Mucosa of descending colon (tissue), 3 donors: ENCODE measurements at regions not wholly inside any gene's neighbourhood (a gene's known extent, or its start where the extent isn't known, plus 50 kb on each side); places are given as distances from the start of the nearest gene placed in this dataset.

ENCODE experiments used
- ATAC-seq: fragments of 200-7000 bp; cut with Tn5 transposase; one replicate; pipeline ENCODE4 v1.9.1; 2020; ENCODE audit warnings: mild to moderate bottlenecking, moderate library complexity
- DNase-seq, 3 donors: peaks; one replicate each; pipeline ENCODE4 v3.0.0-alpha.2; 2020
- H3K36me3 ChIP-seq: fragments of 200-600 bp; one replicate; pipeline ENCODE4 v1.8.0; 2021; ENCODE audit warnings: low read depth, mild to moderate bottlenecking
- H3K4me1 ChIP-seq: fragments of 200-600 bp; one replicate; pipeline ENCODE4 v1.8.0; 2021; ENCODE audit warnings: low read depth, mild to moderate bottlenecking
- H3K4me3 ChIP-seq: fragments of 200-600 bp; one replicate; pipeline ENCODE4 v1.8.0; 2021; ENCODE audit warnings: mild to moderate bottlenecking
- H3K9me3 ChIP-seq: fragments of 200-600 bp; one replicate; pipeline ENCODE4 v1.8.0; 2021; ENCODE audit warnings: mild to moderate bottlenecking
- intact Hi-C, 2 donors: fragments of 100-400 bp; cut with DNase I in 1 of 2; cut with micrococcal nuclease in 1 of 2; formaldehyde crosslinking; loops; one replicate each; pipeline versions ENCODE4 v1.11.0 to v1.11.1; 2022; cut with DNase I, micrococcal nuclease
- TF ChIP-seq, protein P1 (sequence below): fragments of 200-600 bp; IDR thresholded peaks from one replicate; pipeline ENCODE4 v1.8.0; 2022; ENCODE audit warnings: antibody characterized with exemption, mild to moderate bottlenecking
- donor health status: DM: no; HTN: no; CAD: no; lungs with moderate emphysema.
- donor health status: DM: no; HTN: no; CAD: no.
- donor health status: DM: no; HTN: yes; CAD: no.

DNA sequence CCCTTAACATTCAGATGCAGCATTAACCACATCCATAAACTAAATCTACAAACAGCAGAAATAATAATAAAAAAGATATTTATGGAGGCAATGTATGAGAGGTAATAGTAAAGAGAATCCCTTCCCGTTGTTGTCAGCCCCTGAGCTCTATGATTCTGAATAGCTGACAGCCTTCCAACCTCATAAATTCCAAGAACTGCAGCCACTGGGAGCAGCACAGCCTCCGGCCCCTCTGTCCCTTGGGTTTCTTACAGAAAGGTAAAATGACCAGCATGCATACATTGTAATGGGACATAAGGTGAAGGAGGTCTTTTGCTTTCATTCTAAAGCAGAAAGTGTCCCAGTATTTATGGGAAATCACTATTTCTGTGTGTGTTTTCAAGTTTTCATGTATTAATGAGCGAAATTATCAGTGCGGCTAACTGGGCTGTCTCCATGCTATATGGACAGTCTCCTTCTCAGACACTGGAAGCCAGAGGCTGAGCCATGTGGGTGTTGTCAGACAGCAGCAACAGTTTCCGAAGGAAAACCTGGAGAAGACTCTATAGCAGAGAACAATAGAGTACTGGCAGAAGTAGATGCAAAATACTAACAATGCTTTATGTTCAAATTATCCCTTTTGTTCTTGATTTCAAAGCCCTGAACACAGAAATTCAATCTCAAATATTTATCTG lies 151.6 kb downstream of the LRRC30 start:
- intact Hi-C loops = no loop called here
- ATAC-seq = no peak
- no peak overlapping the region for H3K4me3 ChIP-seq
- H3K4me1 ChIP-seq = no peaks in the 10 kb centered on the region
- no peaks in the 10 kb centered on the region for H3K36me3 ChIP-seq
- TF ChIP-seq, protein P1, sequence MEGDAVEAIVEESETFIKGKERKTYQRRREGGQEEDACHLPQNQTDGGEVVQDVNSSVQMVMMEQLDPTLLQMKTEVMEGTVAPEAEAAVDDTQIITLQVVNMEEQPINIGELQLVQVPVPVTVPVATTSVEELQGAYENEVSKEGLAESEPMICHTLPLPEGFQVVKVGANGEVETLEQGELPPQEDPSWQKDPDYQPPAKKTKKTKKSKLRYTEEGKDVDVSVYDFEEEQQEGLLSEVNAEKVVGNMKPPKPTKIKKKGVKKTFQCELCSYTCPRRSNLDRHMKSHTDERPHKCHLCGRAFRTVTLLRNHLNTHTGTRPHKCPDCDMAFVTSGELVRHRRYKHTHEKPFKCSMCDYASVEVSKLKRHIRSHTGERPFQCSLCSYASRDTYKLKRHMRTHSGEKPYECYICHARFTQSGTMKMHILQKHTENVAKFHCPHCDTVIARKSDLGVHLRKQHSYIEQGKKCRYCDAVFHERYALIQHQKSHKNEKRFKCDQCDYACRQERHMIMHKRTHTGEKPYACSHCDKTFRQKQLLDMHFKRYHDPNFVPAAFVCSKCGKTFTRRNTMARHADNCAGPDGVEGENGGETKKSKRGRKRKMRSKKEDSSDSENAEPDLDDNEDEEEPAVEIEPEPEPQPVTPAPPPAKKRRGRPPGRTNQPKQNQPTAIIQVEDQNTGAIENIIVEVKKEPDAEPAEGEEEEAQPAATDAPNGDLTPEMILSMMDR = no peak
- DNase-seq = no peak
- H3K9me3 ChIP-seq = no peaks in the 10 kb centered on the region

DNA sequence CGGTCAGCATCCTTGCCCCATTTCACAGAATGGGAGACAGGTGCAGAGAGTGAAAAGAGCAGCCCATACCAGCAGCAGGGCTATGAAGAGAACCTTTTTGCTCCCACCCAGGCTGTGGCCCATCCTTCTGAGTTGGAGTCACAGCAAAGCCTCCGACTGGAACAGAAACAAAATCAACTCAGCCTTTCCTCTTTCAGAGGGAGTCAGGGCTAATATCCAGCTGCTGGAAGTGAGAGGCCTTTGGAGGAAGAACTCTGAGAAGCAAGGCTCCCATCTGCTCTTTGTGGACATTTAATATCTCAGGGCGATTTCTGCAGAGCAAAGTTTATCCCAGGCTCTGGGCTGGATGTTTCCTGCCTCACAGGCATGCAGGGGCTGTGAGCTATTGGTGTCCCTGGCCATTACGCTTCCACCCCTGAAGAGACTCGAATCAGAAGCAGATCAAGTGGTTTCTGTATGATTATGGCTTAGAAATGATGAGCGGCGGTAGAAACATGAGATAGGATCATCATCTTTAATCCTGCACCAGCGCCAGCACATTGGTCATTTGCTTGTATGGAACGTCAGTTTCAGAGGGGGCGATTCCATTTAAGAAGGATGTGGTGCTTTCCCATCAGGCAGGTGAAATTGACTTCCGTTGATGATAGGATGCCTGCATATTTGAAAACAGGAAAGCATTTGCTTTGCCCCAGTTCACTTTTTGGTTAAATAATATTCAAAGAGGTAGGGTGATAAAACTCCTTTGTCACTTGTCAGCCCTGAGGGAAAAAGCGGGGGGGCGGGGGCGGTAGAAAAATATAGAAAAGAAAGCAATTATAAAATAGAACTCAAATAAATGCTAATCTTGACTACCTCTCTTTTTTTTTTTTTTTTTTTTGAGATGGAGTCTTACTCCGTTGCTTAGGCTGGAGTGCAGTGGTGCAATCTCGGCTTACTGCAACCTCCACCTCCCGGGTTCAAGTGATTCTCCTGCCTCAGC lies 152.4 kb downstream of the LRRC30 start:
- Histone ChIP-seq H3K36me3 (no peaks in the 10 kb centered on the region), H3K9me3 (no peaks in the 10 kb centered on the region), H3K4me3 (no peak overlapping the region), H3K4me1 (no peaks in the 10 kb centered on the region)
- no peak for DNase-seq
- intact Hi-C loops = no loop called here
- no peak for ATAC-seq
- TF ChIP-seq, protein P1 = no peak

DNA sequence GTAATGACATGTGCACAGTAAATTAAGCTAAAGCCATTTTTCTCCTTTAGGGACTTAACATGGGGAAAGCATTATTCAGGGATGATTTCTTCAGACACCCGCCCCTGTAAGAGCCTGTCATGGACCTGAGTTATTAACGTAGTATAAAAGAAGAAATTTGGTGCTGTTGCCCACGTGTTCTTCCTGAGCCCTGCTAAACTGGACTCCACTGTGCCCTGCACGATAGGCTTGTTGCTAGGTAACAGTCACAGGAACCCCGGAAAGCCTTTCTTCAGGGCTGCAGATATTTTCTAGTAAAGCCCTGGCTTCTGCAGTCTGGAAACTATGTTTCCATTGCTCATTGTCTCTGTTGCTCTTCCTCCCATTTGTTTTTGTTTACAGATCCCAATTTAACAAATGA lies 157.9 kb downstream of the LRRC30 start:
- Histone ChIP-seq H3K4me3 (no peak overlapping the region), H3K4me1 (no peaks in the 10 kb centered on the region), H3K36me3 (no peaks in the 10 kb centered on the region), H3K9me3 (no peaks in the 10 kb centered on the region)
- TF ChIP-seq, protein P1 = no peak
- no peak for ATAC-seq
- intact Hi-C loops = no loop called here
- DNase-seq = no peak

DNA sequence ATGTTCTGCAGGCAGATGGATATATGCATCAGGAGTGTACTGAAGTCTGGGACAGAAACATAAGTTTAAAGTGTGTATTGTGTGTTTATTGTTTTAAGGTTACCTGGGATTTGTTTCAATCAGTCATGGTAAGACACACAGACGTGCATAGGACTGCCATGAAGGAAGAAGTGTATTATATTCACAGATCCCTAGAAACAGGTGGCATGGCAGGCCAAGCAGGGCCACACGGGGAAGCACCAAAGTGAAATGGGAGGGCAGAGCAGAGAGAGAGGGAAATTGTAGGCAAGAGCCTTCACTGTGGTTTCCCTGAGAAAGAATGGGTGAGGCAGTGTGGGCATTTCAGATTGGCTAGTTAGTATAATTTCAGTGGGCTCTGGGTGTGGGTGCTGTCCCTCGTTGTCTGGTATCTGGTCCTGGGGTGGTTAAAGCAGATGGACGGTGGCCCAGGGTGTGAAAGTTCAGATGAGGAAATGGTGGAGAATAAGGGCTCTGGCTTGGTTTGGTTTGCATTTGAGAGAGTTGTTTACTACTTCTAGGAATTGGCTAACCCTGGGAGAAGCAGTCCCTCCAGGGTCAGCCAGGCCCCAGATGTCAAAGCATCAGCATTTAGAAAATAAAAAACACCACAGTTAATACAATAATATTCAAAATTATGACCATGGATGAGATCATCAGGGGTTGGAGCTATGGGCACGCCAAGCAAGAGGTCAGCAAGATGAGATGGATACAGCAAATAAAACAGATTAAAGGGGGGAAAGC lies 160.0 kb downstream of the LRRC30 start:
- intact Hi-C loops = no loop called here
- Histone ChIP-seq H3K36me3 (no peaks in the 10 kb centered on the region), H3K9me3 (no peaks in the 10 kb centered on the region), H3K4me3 (no peak overlapping the region), H3K4me1 (no peaks in the 10 kb centered on the region)
- no peak for DNase-seq
- TF ChIP-seq, protein P1 = no peak
- ATAC-seq = no peak

DNA sequence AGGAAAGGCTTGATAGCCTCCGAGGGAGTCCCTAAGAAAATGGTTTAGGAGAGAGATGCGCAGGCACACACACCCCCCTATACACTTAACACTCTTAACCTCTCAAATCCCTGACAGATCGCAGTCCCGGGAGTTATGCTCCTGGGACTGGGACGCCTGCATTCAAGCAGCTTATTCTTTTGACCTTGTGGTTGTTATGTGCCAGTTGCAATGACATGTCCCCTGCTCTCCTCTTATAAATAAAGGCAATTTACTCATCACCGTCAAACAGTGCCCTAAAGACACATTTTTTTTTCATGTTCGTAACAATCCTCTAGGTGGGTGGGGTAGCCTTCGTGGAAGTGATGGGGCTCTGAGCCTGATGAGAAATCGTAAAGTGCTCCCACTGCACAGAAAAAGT lies 162.2 kb downstream of the LRRC30 start:
- Histone ChIP-seq H3K4me3 (no peak overlapping the region), H3K4me1 (no peaks in the 10 kb centered on the region), H3K9me3 (no peaks in the 10 kb centered on the region), H3K36me3 (no peaks in the 10 kb centered on the region)
- intact Hi-C loops = no loop called here
- no peak for DNase-seq
- TF ChIP-seq, protein P1 = no peak
- no peak for ATAC-seq
